Tibial nerve (tissue), 4 donors: ENCODE measurements at regions not wholly inside any gene's neighbourhood (a gene's known extent, or its start where the extent isn't known, plus 50 kb on each side); places are given as distances from the start of the nearest gene placed in this dataset.

Source experiments
- DNase-seq, 2 donors: peaks; one replicate each; pipeline ENCODE4 v3.0.0-alpha.2; 2019; ENCODE audit warnings: low spot score in 2 of 2
- H3K27ac ChIP-seq, 4 donors: fragments of 200-600 bp; sonication (generic) in 3 of 4; one replicate each; pipeline ENCODE4 v1.5.1; 2017 to 2019; ENCODE audit warnings: mild to moderate bottlenecking in 1 of 4
- H3K27me3 ChIP-seq, 2 donors: fragments of 200-600 bp; sonication (generic) in 1 of 2; one replicate each; pipeline versions ENCODE4 v1.5.1 to v1.6.0; 2017 to 2019
- H3K36me3 ChIP-seq, 3 donors: fragments of 200-600 bp; sonication (generic); one replicate each; pipeline ENCODE4 v1.5.1; 2018 to 2019
- H3K4me1 ChIP-seq, 4 donors: fragments of 200-600 bp; sonication (generic) in 3 of 4; one replicate each; pipeline ENCODE4 v1.5.1; 2017 to 2019
- H3K4me3 ChIP-seq, 4 donors: fragments of 200-600 bp; sonication (generic) in 3 of 4; one replicate each; pipeline ENCODE4 v1.5.1; 2017 to 2019; ENCODE audit warnings: mild to moderate bottlenecking in 1 of 4, moderate library complexity in 1 of 4
- H3K9me3 ChIP-seq, 4 donors: fragments of 200-600 bp; sonication (generic) in 3 of 4; one replicate each; pipeline ENCODE4 v1.5.1; 2017 to 2019
- EP300 ChIP-seq, 2 donors: sonication (generic); formaldehyde crosslinking; IDR thresholded peaks; one replicate each; pipeline ENCODE4 v1.6.1; 2017; ENCODE audit warnings: antibody characterized with exemption in 2 of 2, mild to moderate bottlenecking in 1 of 2
- POLR2A ChIP-seq, 2 donors: fragments of 450-650 bp; IDR thresholded peaks; one replicate each; pipeline ENCODE4 v1.6.1; 2017; ENCODE audit warnings: antibody characterized with exemption in 2 of 2, mild to moderate bottlenecking in 2 of 2, moderate library complexity in 2 of 2
- WGBS, 2 donors: methylation state at CpG; one replicate each; pipeline ENCODE4 v1.1.5; 2018; 5-methylcytosine and 5-hydroxymethylcytosine counted together
- TF ChIP-seq, protein P1 (sequence below), 5 experiments: fragments of 200-600 bp in 3 of 5; fragments of 450-650 bp in 2 of 5; sonication (generic) in 3 of 5; IDR thresholded peaks; one replicate each; pipeline ENCODE4 v1.5.1; 2016 to 2019; ENCODE audit warnings: antibody characterized with exemption in 5 of 5, mild to moderate bottlenecking in 3 of 5, moderate library complexity in 2 of 5

DNA sequence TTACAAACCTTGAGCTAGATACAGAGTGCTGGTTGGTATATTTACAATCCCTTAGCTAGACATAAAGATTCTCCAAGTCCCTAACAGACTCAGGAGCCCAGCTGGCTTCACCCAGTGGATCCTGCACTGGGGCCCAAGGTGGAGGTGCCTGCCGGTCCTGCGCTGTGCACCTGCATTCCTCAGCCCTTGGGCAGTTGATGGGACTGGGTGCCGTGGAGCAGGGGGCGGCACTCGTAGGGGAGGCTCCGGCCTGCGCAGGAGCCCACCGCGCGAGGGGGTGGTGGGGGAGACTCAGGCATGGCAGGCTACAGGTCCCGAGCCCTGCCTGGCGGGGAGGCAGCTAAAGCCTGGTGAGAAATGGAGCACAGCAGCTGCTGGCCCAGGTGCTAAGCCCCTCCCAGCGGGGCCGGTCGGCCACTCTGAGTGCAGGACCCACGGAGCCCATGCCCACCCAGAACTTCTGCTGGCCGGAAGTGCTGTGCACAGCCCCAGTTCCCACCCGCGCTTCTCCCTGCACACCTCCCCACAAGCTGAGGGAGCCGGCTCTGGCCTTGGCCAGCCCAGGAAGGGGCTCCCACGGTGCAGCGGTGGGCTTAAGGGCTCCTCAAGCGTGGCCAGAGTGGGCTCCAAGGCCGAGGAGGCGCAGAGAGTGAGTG, 1464.7 kb downstream of the EFNA5 start:
- TF ChIP-seq, protein P1, sequence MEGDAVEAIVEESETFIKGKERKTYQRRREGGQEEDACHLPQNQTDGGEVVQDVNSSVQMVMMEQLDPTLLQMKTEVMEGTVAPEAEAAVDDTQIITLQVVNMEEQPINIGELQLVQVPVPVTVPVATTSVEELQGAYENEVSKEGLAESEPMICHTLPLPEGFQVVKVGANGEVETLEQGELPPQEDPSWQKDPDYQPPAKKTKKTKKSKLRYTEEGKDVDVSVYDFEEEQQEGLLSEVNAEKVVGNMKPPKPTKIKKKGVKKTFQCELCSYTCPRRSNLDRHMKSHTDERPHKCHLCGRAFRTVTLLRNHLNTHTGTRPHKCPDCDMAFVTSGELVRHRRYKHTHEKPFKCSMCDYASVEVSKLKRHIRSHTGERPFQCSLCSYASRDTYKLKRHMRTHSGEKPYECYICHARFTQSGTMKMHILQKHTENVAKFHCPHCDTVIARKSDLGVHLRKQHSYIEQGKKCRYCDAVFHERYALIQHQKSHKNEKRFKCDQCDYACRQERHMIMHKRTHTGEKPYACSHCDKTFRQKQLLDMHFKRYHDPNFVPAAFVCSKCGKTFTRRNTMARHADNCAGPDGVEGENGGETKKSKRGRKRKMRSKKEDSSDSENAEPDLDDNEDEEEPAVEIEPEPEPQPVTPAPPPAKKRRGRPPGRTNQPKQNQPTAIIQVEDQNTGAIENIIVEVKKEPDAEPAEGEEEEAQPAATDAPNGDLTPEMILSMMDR (IDR thresholded peaks at IDR 0.05), result no peak
- TF ChIP-seq EP300 (IDR thresholded peaks at IDR 0.05) (no peak), POLR2A (IDR thresholded peaks at IDR 0.05) (no peak)
- 94 to 98% methylated on average over 24 to 25 of the region's 25 CpGs for WGBS, 2 donors
- no peaks in the 10 kb centered on the region for H3K4me1 ChIP-seq
- H3K9me3 ChIP-seq, result no peaks in the 10 kb centered on the region
- H3K36me3 ChIP-seq, result no peaks in the 10 kb centered on the region
- H3K4me3 ChIP-seq, result no peak overlapping the region
- H3K27me3 ChIP-seq, result no peaks in the 10 kb centered on the region
- no peak overlapping the region for H3K27ac ChIP-seq
- DNase-seq, result no peak

DNA sequence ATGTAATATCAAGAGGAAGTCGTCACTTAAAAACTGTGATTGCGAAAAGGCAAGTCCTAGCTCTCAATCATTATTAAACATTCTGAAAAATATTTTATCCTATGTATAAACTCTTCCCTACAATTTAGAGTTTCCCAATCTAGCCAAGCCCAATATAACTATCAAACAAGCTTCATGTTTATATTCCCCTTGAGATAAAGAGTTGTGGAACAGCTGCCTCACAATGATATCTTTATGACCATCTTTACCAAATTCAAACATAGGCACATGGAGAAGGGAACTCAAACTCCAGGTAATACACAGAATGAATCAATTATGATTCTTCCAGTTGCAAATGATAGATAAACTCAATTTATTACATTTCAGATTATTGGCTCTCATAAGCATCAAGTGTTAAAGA, 1468.7 kb downstream of the EFNA5 start:
- TF ChIP-seq EP300 (IDR thresholded peaks at IDR 0.05) (no peak), POLR2A (IDR thresholded peaks at IDR 0.05) (no peak)
- TF ChIP-seq, protein P1 (IDR thresholded peaks at IDR 0.05), result no peak
- WGBS, 2 donors, result 81 to 91% methylated on average over 2 of the region's 2 CpGs
- Histone ChIP-seq H3K27me3 (no peaks in the 10 kb centered on the region), H3K4me3 (no peak overlapping the region), H3K9me3 (no peaks in the 10 kb centered on the region), H3K27ac (no peak overlapping the region), H3K4me1 (no peaks in the 10 kb centered on the region), H3K36me3 (no peaks in the 10 kb centered on the region)
- DNase-seq, result no peak

DNA sequence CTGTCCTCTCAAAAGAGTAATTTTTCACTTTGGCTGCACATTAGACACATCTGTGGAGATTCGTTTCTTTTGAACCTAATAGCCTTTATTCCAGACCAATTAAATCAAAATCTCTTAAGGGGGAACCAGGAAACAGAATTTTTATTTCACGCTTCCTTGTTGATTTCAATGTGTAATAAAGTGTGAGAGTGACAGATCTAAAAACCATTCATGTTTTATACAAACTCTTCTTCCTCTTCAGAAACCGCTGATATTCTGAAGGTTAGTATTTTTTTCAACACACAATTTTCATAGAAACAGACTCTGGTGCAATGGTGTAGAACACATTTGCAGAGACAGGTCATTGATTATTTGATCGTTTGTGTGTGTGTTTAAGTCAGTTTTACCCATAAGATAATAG, 1469.8 kb downstream of the EFNA5 start:
- H3K27me3 ChIP-seq, result no peaks in the 10 kb centered on the region
- no peaks in the 10 kb centered on the region for H3K4me1 ChIP-seq
- no peaks in the 10 kb centered on the region for H3K9me3 ChIP-seq
- 88% methylated on average over 4 of the region's 4 CpGs for WGBS, 2 donors
- no peak overlapping the region for H3K4me3 ChIP-seq
- H3K36me3 ChIP-seq, result no peaks in the 10 kb centered on the region
- TF ChIP-seq, protein P1 (IDR thresholded peaks at IDR 0.05), result no peak
- TF ChIP-seq POLR2A (IDR thresholded peaks at IDR 0.05) (no peak), EP300 (IDR thresholded peaks at IDR 0.05) (no peak)
- no peak overlapping the region for H3K27ac ChIP-seq
- no peak for DNase-seq

GRCh38 chr5:106195679-106196474, 1474.9 kb downstream of the EFNA5 start:
- Histone ChIP-seq H3K36me3 (no peaks in the 10 kb centered on the region), H3K27ac (no peak overlapping the region), H3K9me3 (no peaks in the 10 kb centered on the region), H3K27me3 (no peaks in the 10 kb centered on the region), H3K4me3 (no peak overlapping the region), H3K4me1 (no peaks in the 10 kb centered on the region)
- 83 to 87% methylated on average over 5 of the region's 5 CpGs for WGBS, 2 donors
- no peak for DNase-seq
- TF ChIP-seq EP300 (IDR thresholded peaks at IDR 0.05), result no peak
- TF ChIP-seq, protein P1 (IDR thresholded peaks at IDR 0.05), result no peak
- no peak for TF ChIP-seq POLR2A (IDR thresholded peaks at IDR 0.05)

DNA sequence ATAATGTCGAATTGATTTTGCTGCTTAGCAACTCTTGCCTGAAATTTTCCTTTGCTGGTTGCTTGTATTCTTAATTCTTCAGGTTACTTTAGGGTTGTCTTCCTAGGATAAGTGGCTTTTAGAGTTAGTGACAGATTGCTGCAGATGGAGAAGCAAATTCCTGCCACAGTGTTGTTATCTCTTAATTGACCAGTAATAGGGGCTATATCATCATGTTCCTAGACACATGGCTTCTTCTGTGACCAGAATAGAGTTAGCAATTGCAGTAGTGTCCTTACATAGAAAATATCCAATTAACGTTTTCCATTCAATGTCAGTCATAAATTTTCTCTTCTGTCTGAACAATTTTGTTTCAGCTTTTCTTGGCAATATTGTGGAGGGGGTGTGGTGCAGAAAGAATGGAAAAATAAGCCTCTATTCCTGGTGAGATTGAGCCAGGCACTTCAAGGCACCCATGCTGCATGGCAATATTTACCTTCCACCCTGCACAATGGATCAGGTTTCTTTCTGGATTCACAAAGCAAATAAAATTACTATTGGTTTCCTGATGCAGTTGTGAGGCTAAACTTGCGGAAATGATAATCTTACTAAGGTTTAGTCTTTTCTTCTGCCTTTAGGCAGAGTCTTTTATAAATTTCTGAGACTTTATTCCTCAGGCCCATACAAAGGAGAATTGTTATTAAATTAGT, 1481.5 kb downstream of the EFNA5 start:
- no peaks in the 10 kb centered on the region for H3K9me3 ChIP-seq
- 72 to 78% methylated on average over 3 of the region's 3 CpGs for WGBS, 2 donors
- no peaks in the 10 kb centered on the region for H3K36me3 ChIP-seq
- DNase-seq, result no peak
- H3K4me1 ChIP-seq, result no peaks in the 10 kb centered on the region
- no peak overlapping the region for H3K4me3 ChIP-seq
- no peak overlapping the region for H3K27ac ChIP-seq
- H3K27me3 ChIP-seq, result no peaks in the 10 kb centered on the region
- TF ChIP-seq POLR2A (IDR thresholded peaks at IDR 0.05), result no peak
- TF ChIP-seq EP300 (IDR thresholded peaks at IDR 0.05), result no peak
- TF ChIP-seq, protein P1 (IDR thresholded peaks at IDR 0.05), result no peak
